ENCODE measurements at regions not wholly inside any gene's neighbourhood (a gene's known extent, or its start where the extent isn't known, plus 50 kb on each side); places are given as distances from the start of the nearest gene placed in this dataset.

DNA sequence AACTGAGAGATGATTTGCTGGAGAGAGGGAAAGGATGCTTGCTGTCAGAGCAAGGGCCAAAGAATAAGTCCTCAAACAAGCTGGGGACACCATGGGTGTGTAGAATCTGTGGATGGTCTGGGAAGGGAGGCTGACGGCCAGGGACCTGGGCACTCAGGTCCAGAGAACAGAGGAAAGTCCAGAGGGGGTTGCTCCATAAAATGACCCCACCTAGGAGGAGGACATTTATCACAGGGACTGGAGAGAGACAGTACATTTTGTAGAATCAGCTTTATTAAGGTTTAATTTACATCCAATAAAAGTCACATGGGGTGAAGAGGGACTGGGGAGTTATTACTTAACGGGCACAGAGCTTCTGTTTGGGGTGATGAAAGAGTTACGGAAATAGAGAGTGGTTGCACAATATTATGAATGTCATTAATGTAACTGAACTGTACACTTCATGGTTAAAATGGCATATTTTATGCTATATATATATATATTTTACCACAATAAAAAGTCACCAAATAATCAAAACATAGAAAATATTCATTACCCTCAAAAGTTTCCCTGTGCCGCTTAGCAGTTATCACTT, 73.0 kb upstream of the ABCD3 start:
- Histone ChIP-seq H4K8ac (ENCODE audit: low read depth, low read length) (no peak overlapping the region), H3K79me1 (ENCODE audit: low read length) (peaks cover 3% of the 10 kb centered on the region), H2AK5ac (ENCODE audit: low read length) (no peak overlapping the region), H2BK12ac (ENCODE audit: low read length) (no peak overlapping the region), H3K4ac (ENCODE audit: low read depth, low read length) (no peak overlapping the region), H3K9me3 (ENCODE audit: insufficient read depth, low read depth, low read length) (no peaks in the 10 kb centered on the region), H3K27ac (ENCODE audit: low read depth, low read length) (no peak overlapping the region), H3K23ac (ENCODE audit: low read length) (no peak overlapping the region), H2AFZ (ENCODE audit: insufficient read depth, low read length, poor library complexity) (no peak overlapping the region), H3K79me2 (ENCODE audit: control insufficient read depth, insufficient read depth, low read length, poor library complexity) (no peaks in the 10 kb centered on the region), H3K4me2 (ENCODE audit: low read length) (no peak overlapping the region), H3K4me1 (ENCODE audit: control insufficient read depth in 1 of 2, insufficient read depth in 2 of 2, low read length in 2 of 2) (peaks cover 11 to 19% of the 10 kb centered on the region in 2 experiments), H3K4me3 (ENCODE audit: low read depth, low read length) (no peak overlapping the region), H3K18ac (ENCODE audit: low read length) (no peak overlapping the region), H3K27me3 (ENCODE audit: insufficient read depth, low read length) (no peaks in the 10 kb centered on the region), H3K9ac (ENCODE audit: low read length) (no peak overlapping the region), H4K12ac (ENCODE audit: low read depth, low read length) (no peak overlapping the region), H4K91ac (ENCODE audit: low read depth, low read length) (no peak overlapping the region), H3K14ac (ENCODE audit: low read length) (no peak overlapping the region), H2BK120ac (ENCODE audit: insufficient read depth, low read length, poor library complexity) (no peak overlapping the region), H2BK5ac (ENCODE audit: low read depth, low read length, poor library complexity) (no peak overlapping the region), H3K36me3 (ENCODE audit: control insufficient read depth in 1 of 2, insufficient read depth in 2 of 2, low read length in 2 of 2) (no peaks in the 10 kb centered on the region)
- WGBS (ENCODE audit: extremely low coverage, insufficient coverage, insufficient read length) = no CpG with 5 or more reads among the region's 4 CpGs
- DNase-seq = no peak

DNA sequence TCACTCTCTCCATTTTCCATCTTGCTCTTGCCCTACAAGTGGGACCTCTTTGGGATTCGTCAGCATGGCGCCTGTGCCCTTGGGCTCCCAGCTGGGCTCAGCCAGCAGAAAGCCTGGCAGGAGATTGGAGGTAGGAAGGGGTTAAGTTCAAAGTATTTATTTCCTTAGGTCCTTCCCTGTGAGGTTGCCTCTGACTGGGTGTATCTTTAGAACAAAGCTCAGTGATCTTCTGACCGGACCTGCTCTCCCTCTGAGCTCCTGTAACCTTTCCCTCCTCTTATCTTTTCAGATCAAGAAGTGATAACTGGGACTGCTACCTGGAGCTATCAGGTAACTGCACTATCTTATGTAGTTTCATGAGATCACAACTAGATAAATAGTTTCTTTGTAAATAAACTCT, 75.8 kb upstream of the ABCD3 start:
- no peak overlapping the region for H3K9ac ChIP-seq (ENCODE audit: low read length)
- peak overlapping the region; percentile 45 for H3K14ac ChIP-seq (ENCODE audit: low read length)
- peaks cover 3% of the 10 kb centered on the region for H3K79me1 ChIP-seq (ENCODE audit: low read length)
- H3K4ac ChIP-seq (ENCODE audit: low read depth, low read length) = no peak overlapping the region
- no peaks in the 10 kb centered on the region for H3K9me3 ChIP-seq (ENCODE audit: insufficient read depth, low read depth, low read length)
- peak overlapping the region; percentile 24 for H2BK5ac ChIP-seq (ENCODE audit: low read depth, low read length, poor library complexity)
- H2BK120ac ChIP-seq (ENCODE audit: insufficient read depth, low read length, poor library complexity) = peak overlapping the region; percentile 33
- H3K4me2 ChIP-seq (ENCODE audit: low read length) = no peak overlapping the region
- H3K23ac ChIP-seq (ENCODE audit: low read length) = no peak overlapping the region
- no peaks in the 10 kb centered on the region for H3K36me3 ChIP-seq (ENCODE audit: control insufficient read depth in 1 of 2, insufficient read depth in 2 of 2, low read length in 2 of 2)
- peak overlapping the region; percentile 61 for H3K18ac ChIP-seq (ENCODE audit: low read length)
- H4K12ac ChIP-seq (ENCODE audit: low read depth, low read length) = no peak overlapping the region
- H2AFZ ChIP-seq (ENCODE audit: insufficient read depth, low read length, poor library complexity) = no peak overlapping the region
- peak overlapping the region; percentile 15 for H2BK12ac ChIP-seq (ENCODE audit: low read length)
- peaks cover 11 to 25% of the 10 kb centered on the region in 2 experiments for H3K4me1 ChIP-seq (ENCODE audit: control insufficient read depth in 1 of 2, insufficient read depth in 2 of 2, low read length in 2 of 2)
- no peak overlapping the region for H3K4me3 ChIP-seq (ENCODE audit: low read depth, low read length)
- no peaks in the 10 kb centered on the region for H3K79me2 ChIP-seq (ENCODE audit: control insufficient read depth, insufficient read depth, low read length, poor library complexity)
- no peaks in the 10 kb centered on the region for H3K27me3 ChIP-seq (ENCODE audit: insufficient read depth, low read length)
- no peak overlapping the region for H4K8ac ChIP-seq (ENCODE audit: low read depth, low read length)
- peak overlapping the region; percentile 46 for H3K27ac ChIP-seq (ENCODE audit: low read depth, low read length)
- peak overlapping the region; percentile 53 for H4K91ac ChIP-seq (ENCODE audit: low read depth, low read length)
- H2AK5ac ChIP-seq (ENCODE audit: low read length) = no peak overlapping the region
- WGBS (ENCODE audit: extremely low coverage, insufficient coverage, insufficient read length) = no CpG with 5 or more reads among the region's 3 CpGs
- DNase-seq = peak in 1 of 2 donors; percentile 69

DNA sequence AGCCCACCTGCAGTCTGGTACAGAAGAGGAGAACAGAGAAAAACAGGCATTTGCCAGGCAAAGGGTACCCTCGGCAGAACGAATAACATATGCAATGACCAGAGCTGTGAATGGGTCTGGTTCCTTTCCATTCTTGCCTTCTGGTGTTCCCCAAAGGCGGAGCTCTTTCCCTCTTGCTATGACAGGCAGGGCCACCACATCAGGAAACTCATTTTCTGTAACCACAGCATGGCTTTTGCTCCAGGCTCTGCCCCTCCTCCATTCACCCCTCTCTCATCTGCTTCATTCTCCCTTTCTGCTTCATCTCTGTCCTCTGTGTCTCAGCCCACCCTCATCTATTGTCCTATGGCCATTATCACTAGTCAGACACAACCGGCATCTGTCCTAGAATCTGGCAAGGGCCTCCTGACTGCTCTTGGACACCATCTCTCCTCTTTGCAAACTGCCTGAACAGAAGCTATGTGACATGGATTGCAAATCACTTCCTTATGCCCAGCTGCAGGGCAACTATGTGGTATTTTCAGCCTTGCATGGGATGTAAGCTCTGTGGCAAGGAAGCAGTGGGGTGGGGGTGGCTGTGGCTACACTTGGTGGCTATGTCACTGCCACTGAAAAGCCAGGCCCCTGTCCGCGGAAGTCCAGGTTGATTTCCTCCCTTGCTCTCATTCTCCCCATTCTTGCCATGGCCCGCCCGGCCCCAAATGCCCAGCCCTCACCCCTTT, 78.8 kb upstream of the ABCD3 start:
- H2BK12ac ChIP-seq (ENCODE audit: low read length) = no peak overlapping the region
- no peak for DNase-seq
- H2AFZ ChIP-seq (ENCODE audit: insufficient read depth, low read length, poor library complexity) = no peak overlapping the region
- H3K4me2 ChIP-seq (ENCODE audit: low read length) = no peak overlapping the region
- H4K8ac ChIP-seq (ENCODE audit: low read depth, low read length) = no peak overlapping the region
- H3K36me3 ChIP-seq (ENCODE audit: control insufficient read depth in 1 of 2, insufficient read depth in 2 of 2, low read length in 2 of 2) = no peaks in the 10 kb centered on the region
- no peaks in the 10 kb centered on the region for H3K27me3 ChIP-seq (ENCODE audit: insufficient read depth, low read length)
- H3K4ac ChIP-seq (ENCODE audit: low read depth, low read length) = no peak overlapping the region
- H4K12ac ChIP-seq (ENCODE audit: low read depth, low read length) = no peak overlapping the region
- no peak overlapping the region for H3K23ac ChIP-seq (ENCODE audit: low read length)
- H3K27ac ChIP-seq (ENCODE audit: low read depth, low read length) = no peak overlapping the region
- no CpG with 5 or more reads among the region's 8 CpGs for WGBS (ENCODE audit: extremely low coverage, insufficient coverage, insufficient read length)
- no peak overlapping the region for H2AK5ac ChIP-seq (ENCODE audit: low read length)
- peaks cover 11% of the 10 kb centered on the region for H3K79me1 ChIP-seq (ENCODE audit: low read length)
- H4K91ac ChIP-seq (ENCODE audit: low read depth, low read length) = no peak overlapping the region
- no peak overlapping the region for H3K18ac ChIP-seq (ENCODE audit: low read length)
- H3K4me3 ChIP-seq (ENCODE audit: low read depth, low read length) = no peak overlapping the region
- peaks cover 12 to 32% of the 10 kb centered on the region in 2 experiments for H3K4me1 ChIP-seq (ENCODE audit: control insufficient read depth in 1 of 2, insufficient read depth in 2 of 2, low read length in 2 of 2)
- peaks cover 2% of the 10 kb centered on the region for H3K79me2 ChIP-seq (ENCODE audit: control insufficient read depth, insufficient read depth, low read length, poor library complexity)
- no peak overlapping the region for H3K14ac ChIP-seq (ENCODE audit: low read length)
- H2BK5ac ChIP-seq (ENCODE audit: low read depth, low read length, poor library complexity) = no peak overlapping the region
- no peak overlapping the region for H2BK120ac ChIP-seq (ENCODE audit: insufficient read depth, low read length, poor library complexity)
- H3K9ac ChIP-seq (ENCODE audit: low read length) = no peak overlapping the region
- no peaks in the 10 kb centered on the region for H3K9me3 ChIP-seq (ENCODE audit: insufficient read depth, low read depth, low read length)

DNA sequence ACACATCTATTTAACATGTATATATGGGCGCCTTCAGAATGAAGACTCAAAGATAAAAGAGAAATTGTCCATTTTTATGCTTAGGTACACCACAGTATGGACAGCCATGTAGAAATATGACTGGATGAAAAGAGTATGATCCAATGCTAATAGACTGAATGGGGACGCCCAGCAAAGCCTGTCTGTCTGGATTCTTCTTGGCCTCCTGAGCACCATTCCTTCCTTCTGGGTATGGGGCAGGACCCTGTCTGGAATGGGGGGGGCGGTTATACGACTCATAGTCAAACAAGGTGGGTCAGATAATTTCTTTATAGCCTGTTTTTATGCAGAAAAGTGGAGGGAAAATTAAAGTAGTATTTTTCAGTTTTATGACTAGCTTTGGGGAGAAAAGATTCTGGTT, 81.2 kb upstream of the ABCD3 start:
- no peak overlapping the region for H3K4me3 ChIP-seq (ENCODE audit: low read depth, low read length)
- H4K91ac ChIP-seq (ENCODE audit: low read depth, low read length) = no peak overlapping the region
- H3K14ac ChIP-seq (ENCODE audit: low read length) = no peak overlapping the region
- DNase-seq = peak; percentile 69 to 78
- H2BK5ac ChIP-seq (ENCODE audit: low read depth, low read length, poor library complexity) = peak overlapping the region; percentile 27
- H3K9ac ChIP-seq (ENCODE audit: low read length) = no peak overlapping the region
- H3K27me3 ChIP-seq (ENCODE audit: insufficient read depth, low read length) = no peaks in the 10 kb centered on the region
- no CpG with 5 or more reads among the region's 4 CpGs for WGBS (ENCODE audit: extremely low coverage, insufficient coverage, insufficient read length)
- H4K12ac ChIP-seq (ENCODE audit: low read depth, low read length) = no peak overlapping the region
- no peak overlapping the region for H3K23ac ChIP-seq (ENCODE audit: low read length)
- no peak overlapping the region for H2AK5ac ChIP-seq (ENCODE audit: low read length)
- no peak overlapping the region for H3K27ac ChIP-seq (ENCODE audit: low read depth, low read length)
- H3K4ac ChIP-seq (ENCODE audit: low read depth, low read length) = no peak overlapping the region
- no peaks in the 10 kb centered on the region for H3K9me3 ChIP-seq (ENCODE audit: insufficient read depth, low read depth, low read length)
- H3K79me1 ChIP-seq (ENCODE audit: low read length) = peaks cover 14% of the 10 kb centered on the region
- H2BK12ac ChIP-seq (ENCODE audit: low read length) = no peak overlapping the region
- H3K18ac ChIP-seq (ENCODE audit: low read length) = no peak overlapping the region
- peaks cover 3% of the 10 kb centered on the region for H3K79me2 ChIP-seq (ENCODE audit: control insufficient read depth, insufficient read depth, low read length, poor library complexity)
- H2BK120ac ChIP-seq (ENCODE audit: insufficient read depth, low read length, poor library complexity) = peak overlapping the region; percentile 17
- peaks cover 10 to 27% of the 10 kb centered on the region in 2 experiments for H3K4me1 ChIP-seq (ENCODE audit: control insufficient read depth in 1 of 2, insufficient read depth in 2 of 2, low read length in 2 of 2)
- H2AFZ ChIP-seq (ENCODE audit: insufficient read depth, low read length, poor library complexity) = no peak overlapping the region
- H4K8ac ChIP-seq (ENCODE audit: low read depth, low read length) = no peak overlapping the region
- no peak overlapping the region for H3K4me2 ChIP-seq (ENCODE audit: low read length)
- no peaks in the 10 kb centered on the region for H3K36me3 ChIP-seq (ENCODE audit: control insufficient read depth in 1 of 2, insufficient read depth in 2 of 2, low read length in 2 of 2)
